IMR-90 (cell line): ENCODE measurements at regions not wholly inside any gene's neighbourhood (a gene's known extent, or its start where the extent isn't known, plus 50 kb on each side); places are given as distances from the start of the nearest gene placed in this dataset.

Experiments
- ATAC-seq: fragments of 200-7000 bp; cut with Tn5 transposase; 2 replicates; pipeline ENCODE4 v1.9.1; 2020; ENCODE audit warnings: low read depth, mild to moderate bottlenecking, moderate library complexity
- BruUV-seq: library from RNA; stranded (reverse); fragments of 400-500 nt; replicated peaks from 2 replicates; lab custom pipeline; 2021; lab: Mats Ljungman, UMichigan
- CTCF ChIA-PET: fragments of 300-600 bp; formaldehyde crosslinking; extraction: SDS; loops from one replicate; lab custom pipeline; 2021; ENCODE audit warnings: antibody characterized with exemption; lab: Yijun Ruan, JAX
- POLR2A ChIA-PET: fragments of 300-600 bp; sonication (Branson Sonifier 250); formaldehyde crosslinking; loops from one replicate; lab custom pipeline; 2022; ENCODE audit warnings: antibody characterized with exemption; ENCODE audit not compliant: unreplicated experiment; lab: Charles Lee
- DNase-seq: peaks from one replicate; pipeline ENCODE4 v3.0.0; 2013
- H2AFZ ChIP-seq: replicated peaks from 2 replicates; pipeline ENCODE3; 2013; ENCODE audit warnings: low read length, mild to moderate bottlenecking; ENCODE audit not compliant: poor library complexity
- H2AK5ac ChIP-seq: 2 replicates; pipeline ENCODE4 v1.6.1; 2013; ENCODE audit warnings: low read depth, low read length, inconsistent platforms
- H2AK9ac ChIP-seq: replicated peaks from 2 replicates; pipeline ENCODE3; 2013; ENCODE audit warnings: mild to moderate bottlenecking, low read depth, low read length, moderate library complexity; ENCODE audit not compliant: poor library complexity
- H2BK120ac ChIP-seq: 2 replicates; pipeline ENCODE4 v1.6.1; 2013; ENCODE audit warnings: low read depth, low read length, inconsistent platforms
- H2BK15ac ChIP-seq: 3 replicates; pipeline ENCODE4 v1.6.1; 2013; ENCODE audit warnings: low read depth, low read length, inconsistent platforms
- H2BK20ac ChIP-seq: 2 replicates; pipeline ENCODE4 v1.6.1; 2013; ENCODE audit warnings: low read depth, mild to moderate bottlenecking, inconsistent platforms, low read length, moderate library complexity
- H2BK5ac ChIP-seq: 2 replicates; pipeline ENCODE4 v1.6.1; 2013; ENCODE audit warnings: mild to moderate bottlenecking, low read depth, low read length, inconsistent platforms; ENCODE audit not compliant: poor library complexity, severe bottlenecking
- H3K14ac ChIP-seq: replicated peaks from 2 replicates; pipeline ENCODE4 v1.6.1; 2013; ENCODE audit warnings: low read depth, low read length, inconsistent platforms
- H3K18ac ChIP-seq: 2 replicates; pipeline ENCODE4 v1.6.1; 2013; ENCODE audit warnings: low read depth, low read length, control low read depth
- H3K23ac ChIP-seq: 2 replicates; pipeline ENCODE4 v1.6.1; 2013; ENCODE audit warnings: low read depth, low read length, inconsistent platforms
- H3K27ac ChIP-seq: 2 replicates; pipeline ENCODE4 v1.5.1; 2013; ENCODE audit warnings: mild to moderate bottlenecking, control low read depth, low read length; ENCODE audit not compliant: insufficient read depth
- H3K27me3 ChIP-seq: 2 replicates; pipeline ENCODE4 v1.6.1; 2013; ENCODE audit warnings: low read length; ENCODE audit not compliant: control insufficient read depth, insufficient read depth
- H3K36me3 ChIP-seq: 2 replicates; pipeline ENCODE4 v1.6.1; 2013; ENCODE audit warnings: low read length, mixed read lengths; ENCODE audit not compliant: control insufficient read depth, insufficient read depth
- H3K4ac ChIP-seq: 2 replicates; pipeline ENCODE4 v1.6.1; 2013; ENCODE audit warnings: low read depth, low read length, inconsistent platforms
- H3K4me1 ChIP-seq: 2 replicates; pipeline ENCODE4 v1.6.1; 2013; ENCODE audit warnings: low read length, mixed read lengths; ENCODE audit not compliant: control insufficient read depth, insufficient read depth
- H3K4me2 ChIP-seq: 2 replicates; pipeline ENCODE4 v1.6.1; 2013; ENCODE audit warnings: low read depth, mild to moderate bottlenecking, control low read depth, low read length, moderate library complexity
- H3K4me3 ChIP-seq: 2 replicates; pipeline ENCODE4 v1.5.1; 2013; ENCODE audit warnings: low read depth, mild to moderate bottlenecking, control low read depth, low read length, moderate library complexity; ENCODE audit not compliant: insufficient read depth
- H3K56ac ChIP-seq: 2 replicates; pipeline ENCODE4 v1.6.1; 2013; ENCODE audit warnings: low read length, inconsistent platforms; ENCODE audit not compliant: insufficient read depth; ENCODE audit errors: extremely low read depth
- H3K79me1 ChIP-seq, 2 experiments: 2 replicates each; pipeline ENCODE4 v1.6.1; 2013; ENCODE audit warnings: low read length in 2 of 2, inconsistent platforms in 1 of 2, low read depth in 1 of 2
- H3K9ac ChIP-seq: 2 replicates; pipeline ENCODE4 v1.6.1; 2013; ENCODE audit warnings: low read depth, low read length, control low read depth
- H3K9me1 ChIP-seq: 2 replicates; pipeline ENCODE4 v1.6.1; 2013; ENCODE audit warnings: low read length, inconsistent platforms; ENCODE audit not compliant: insufficient read depth
- H3K9me3 ChIP-seq: 2 replicates; pipeline ENCODE4 v1.6.1; 2013; ENCODE audit warnings: low read length; ENCODE audit not compliant: control insufficient read depth, insufficient read depth
- H4K20me1 ChIP-seq: 2 replicates; pipeline ENCODE4 v1.6.1; 2013; ENCODE audit warnings: low read length, inconsistent platforms; ENCODE audit not compliant: insufficient read depth
- H4K5ac ChIP-seq: 2 replicates; pipeline ENCODE4 v1.6.1; 2013; ENCODE audit warnings: mild to moderate bottlenecking, low read depth, low read length, control low read depth
- H4K8ac ChIP-seq, 2 experiments: 2 replicates each; pipeline ENCODE4 v1.6.1; 2013; ENCODE audit warnings: low read depth in 2 of 2, low read length in 2 of 2, control low read depth in 1 of 2, inconsistent platforms in 1 of 2
- H4K91ac ChIP-seq: 2 replicates; pipeline ENCODE4 v1.6.1; 2013; ENCODE audit warnings: low read depth, low read length, inconsistent platforms; ENCODE audit not compliant: insufficient read depth
- CHD1 ChIP-seq: IDR thresholded peaks from 2 replicates; pipeline ENCODE4 v1.6.1; 2012; ENCODE audit warnings: low read depth, low read length, improper control_type of control experiment
- CTCF ChIP-seq: conservative IDR thresholded peaks from 2 replicates; pipeline ENCODE4 v1.5.1; 2012; ENCODE audit warnings: mild to moderate bottlenecking, low read depth, low read length, improper control_type of control experiment
- ELK1 ChIP-seq: fragments of 150-350 bp; IDR thresholded peaks from 2 replicates; pipeline ENCODE4 v1.6.1; 2016; ENCODE audit warnings: low read depth, mild to moderate bottlenecking, low read length, moderate library complexity, borderline replicate concordance
- FOS ChIP-seq: fragments of 150-350 bp; IDR thresholded peaks from 2 replicates; pipeline ENCODE4 v1.6.1; 2016; ENCODE audit warnings: low read depth, low read length
- MAFK ChIP-seq: IDR thresholded peaks from 2 replicates; pipeline ENCODE4 v1.6.1; 2012; ENCODE audit warnings: low read depth, low read length, improper control_type of control experiment
- NFE2L2 ChIP-seq: fragments of 150-350 bp; IDR thresholded peaks from 2 replicates; pipeline ENCODE4 v1.6.1; 2016; ENCODE audit warnings: low read depth, mild to moderate bottlenecking, low read length
- RAD21 ChIP-seq: IDR thresholded peaks from 2 replicates; pipeline ENCODE4 v1.6.1; 2012; ENCODE audit warnings: low read length, improper control_type of control experiment
- RCOR1 ChIP-seq: IDR thresholded peaks from 2 replicates; pipeline ENCODE4 v1.6.1; 2012; ENCODE audit warnings: mild to moderate bottlenecking, low read length, improper control_type of control experiment; ENCODE audit not compliant: insufficient replicate concordance
- RFX5 ChIP-seq: IDR thresholded peaks from 2 replicates; pipeline ENCODE4 v1.8.0; 2012; ENCODE audit warnings: low read depth, mild to moderate bottlenecking, low read length, moderate library complexity
- SMC3 ChIP-seq: fragments of 150-350 bp; IDR thresholded peaks from 2 replicates; pipeline ENCODE4 v1.6.1; 2016; ENCODE audit warnings: low read depth, mild to moderate bottlenecking, antibody characterized with exemption, low read length, moderate library complexity
- USF2 ChIP-seq: fragments of 150-350 bp; IDR thresholded peaks from 2 replicates; pipeline ENCODE4 v1.6.1; 2017; ENCODE audit warnings: mild to moderate bottlenecking, antibody characterized with exemption, low read length, low read depth
- WGBS, 2 experiments: methylation state at CpG; one replicate each; pipeline versions ENCODE4 v1.1.5 to v1.1.7; 2013; ENCODE audit warnings: missing lambda C conversion rate in 2 of 2; ENCODE audit not compliant: insufficient read length in 1 of 2; ENCODE audit errors: extremely low coverage in 2 of 2; 5-methylcytosine and 5-hydroxymethylcytosine counted together
- dilution Hi-C: fragments of 300-500 bp; cut with HindIII; formaldehyde crosslinking; loops from one replicate; pipeline ENCODE4 v1.14.3; 2018; ENCODE audit warnings: low sequenced_read_pairs; ENCODE audit not compliant: unreplicated experiment
- in situ Hi-C: fragments of 300-500 bp; cut with MboI; formaldehyde crosslinking; loops from 3 replicates; pipeline ENCODE4 v1.14.3; 2019; ENCODE audit warnings: low sequenced_read_pairs, inconsistent platforms, mixed read lengths
- intact Hi-C: fragments of 100-400 bp; cut with micrococcal nuclease; formaldehyde crosslinking; loops from 2 replicates; pipeline ENCODE4 v1.10.0; 2022

GRCh38 chr13:44302233-44302632, 71.4 kb upstream of the SERP2 start:
- H3K4me2 ChIP-seq: no peak overlapping the region
- POLR2A ChIA-PET: no interaction called here
- H3K18ac ChIP-seq: no peak overlapping the region
- H3K9ac ChIP-seq: no peak overlapping the region
- no peak overlapping the region for H2BK20ac ChIP-seq
- BruUV-seq: no TSS peak
- no peak overlapping the region for H4K8ac ChIP-seq
- CTCF ChIA-PET: interaction anchor here (0.6 kb wide), 1 partner anchor 399 kb away, joined by 3 read pairs; no protein-coding TSS in a partner anchor
- WGBS, 2 experiments: 100% methylated on average over 1 of the region's 4 CpGs; no CpG with 5 or more reads in 1 of the 2 experiments
- peaks cover 19% of the 10 kb centered on the region for H3K9me1 ChIP-seq
- H4K5ac ChIP-seq: no peak overlapping the region
- intact Hi-C loops (no loop called here), dilution Hi-C loops (no loop called here), in situ Hi-C loops (no loop called here)
- ATAC-seq (no peak), DNase-seq (no peak)
- no peaks in the 10 kb centered on the region for H3K79me1 ChIP-seq
- no peak overlapping the region for H2BK120ac ChIP-seq
- H4K91ac ChIP-seq: no peak overlapping the region
- no peak overlapping the region for H3K4ac ChIP-seq
- no peak overlapping the region for H3K4me3 ChIP-seq
- no peak overlapping the region for H3K23ac ChIP-seq
- peak overlapping the region; percentile 64; the same call in 2 of the 3 replicates for H2BK15ac ChIP-seq
- TF ChIP-seq FOS: no peak
- no peak for TF ChIP-seq CHD1
- TF ChIP-seq NFE2L2: no peak
- no peak for TF ChIP-seq RAD21
- no peak for TF ChIP-seq CTCF
- TF ChIP-seq ELK1: no peak
- TF ChIP-seq RCOR1: no peak
- TF ChIP-seq RFX5: no peak
- no peak for TF ChIP-seq USF2
- no peak for TF ChIP-seq SMC3
- no peak for TF ChIP-seq MAFK
- no peak overlapping the region for H3K56ac ChIP-seq
- H2AFZ ChIP-seq: no peak overlapping the region
- no peaks in the 10 kb centered on the region for H4K20me1 ChIP-seq
- no peak overlapping the region; the same call in 1 of the 2 replicates for H2AK5ac ChIP-seq
- no peaks in the 10 kb centered on the region for H3K9me3 ChIP-seq
- H3K27ac ChIP-seq: no peak overlapping the region
- H3K27me3 ChIP-seq: no peaks in the 10 kb centered on the region
- no peak overlapping the region for H2AK9ac ChIP-seq
- peaks cover 20% of the 10 kb centered on the region for H3K4me1 ChIP-seq
- no peaks in the 10 kb centered on the region for H3K36me3 ChIP-seq
- H3K14ac ChIP-seq: no peak overlapping the region
- H2BK5ac ChIP-seq: no peak overlapping the region
